GM18511 (cell line): ENCODE measurements at regions not wholly inside any gene's neighbourhood (a gene's known extent, or its start where the extent isn't known, plus 50 kb on each side); places are given as distances from the start of the nearest gene placed in this dataset.
"Not testable (repeated sequence)": the region's sequence is repeated elsewhere in the genome, so short reads cannot be mapped to it uniquely, and the experiment has no call there.

Experiments used
- ATAC-seq: cut with Tn5 transposase; IDR thresholded peaks from one replicate; pipeline ENCODE4 v1.9.1; 2021; ENCODE audit warnings: mild to moderate bottlenecking, moderate library complexity; ENCODE audit not compliant: unreplicated experiment

DNA sequence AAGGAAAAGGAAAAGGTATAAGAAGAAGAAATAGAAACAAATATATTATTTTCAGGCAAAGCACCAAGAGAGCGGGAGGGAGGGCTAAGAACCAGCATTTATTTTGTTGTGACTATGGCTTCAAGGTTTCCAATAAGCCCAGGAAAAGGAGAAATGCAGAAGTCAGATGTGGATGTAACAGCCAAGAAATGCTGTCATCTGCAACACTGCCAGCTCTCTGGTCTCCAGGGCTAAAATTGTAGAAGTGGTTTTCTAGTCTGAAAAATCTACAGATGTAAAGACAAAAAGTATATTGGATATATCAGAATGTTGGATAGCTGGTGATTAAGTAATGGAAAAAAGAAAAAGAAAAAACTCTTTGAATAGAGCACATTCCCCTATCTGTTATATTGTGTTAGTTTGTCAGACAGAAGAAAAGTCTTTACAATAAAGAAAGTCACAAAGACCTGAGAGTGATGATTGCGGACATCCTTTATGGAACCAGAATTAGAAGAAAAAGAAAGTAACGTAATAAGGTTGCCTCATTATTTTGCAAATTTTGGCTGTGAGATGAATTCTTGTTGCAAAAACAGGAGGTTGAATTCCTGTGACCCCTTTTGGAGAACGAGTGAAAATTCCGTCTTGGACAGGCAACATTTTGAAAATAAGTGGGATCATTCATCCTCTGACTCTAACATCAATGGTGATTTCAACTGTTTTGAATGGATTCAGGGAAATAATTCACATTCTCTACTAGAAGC, 938.1 kb downstream of the TTLL7 start:
- no peak for ATAC-seq

GRCh38 chr1:83060221-83060620, 938.7 kb downstream of the TTLL7 start:
- ATAC-seq, result no peak

DNA sequence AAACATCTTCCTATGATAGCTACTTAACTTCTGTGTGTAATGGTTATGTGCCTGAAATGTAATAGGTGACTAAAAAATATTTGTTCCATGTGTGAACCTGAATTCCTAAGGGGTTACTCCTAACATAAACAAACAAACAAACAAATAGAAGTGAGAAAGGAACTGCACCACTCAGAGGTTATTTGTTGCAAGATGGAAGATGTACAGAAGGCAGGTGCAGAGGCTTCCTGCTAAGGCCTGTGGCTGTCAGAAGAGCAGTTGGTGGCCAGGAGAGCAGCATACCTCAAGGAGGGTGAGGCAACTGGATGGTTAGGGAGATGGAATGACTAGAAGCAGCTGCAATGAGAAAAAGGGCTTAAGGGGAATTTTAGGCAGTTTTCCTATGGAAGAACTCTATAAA, 940.6 kb downstream of the TTLL7 start:
- ATAC-seq, result no peak

DNA sequence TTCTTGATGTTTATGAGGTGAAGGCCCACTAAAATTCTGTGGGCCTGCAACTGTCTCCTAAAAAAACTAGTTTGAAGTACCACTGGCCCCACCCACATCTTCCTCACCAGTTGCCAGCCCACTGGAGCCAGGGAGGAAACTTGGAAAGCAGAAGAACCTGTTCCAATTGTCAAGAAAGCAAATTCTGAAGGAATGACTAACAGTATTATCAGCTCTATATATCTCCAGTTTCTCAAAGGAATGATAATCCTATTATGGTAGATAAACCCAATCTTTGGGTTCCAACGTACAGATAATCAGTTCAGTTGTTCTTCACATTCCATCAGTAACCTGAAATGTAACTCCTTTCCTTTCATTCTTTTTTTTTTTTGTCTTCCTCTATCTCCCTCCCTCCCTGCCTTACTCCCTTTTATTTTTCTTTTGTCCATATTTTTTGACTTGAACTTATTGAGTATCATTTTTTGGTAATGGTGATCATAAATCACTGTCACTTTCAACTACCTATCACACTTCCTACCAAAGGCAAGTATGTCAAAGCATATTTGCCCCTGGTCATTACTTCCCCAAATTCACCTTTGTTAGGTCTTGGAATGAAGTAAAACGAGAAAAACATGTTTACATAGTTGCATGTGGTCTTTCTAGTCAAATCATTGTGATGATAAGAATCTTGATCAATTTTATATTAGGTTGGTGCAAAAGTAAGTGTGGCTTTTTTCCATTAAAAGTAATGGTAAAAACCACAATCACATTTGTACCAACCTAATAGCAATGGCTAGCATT, 943.4 kb downstream of the TTLL7 start:
- no peak for ATAC-seq

DNA sequence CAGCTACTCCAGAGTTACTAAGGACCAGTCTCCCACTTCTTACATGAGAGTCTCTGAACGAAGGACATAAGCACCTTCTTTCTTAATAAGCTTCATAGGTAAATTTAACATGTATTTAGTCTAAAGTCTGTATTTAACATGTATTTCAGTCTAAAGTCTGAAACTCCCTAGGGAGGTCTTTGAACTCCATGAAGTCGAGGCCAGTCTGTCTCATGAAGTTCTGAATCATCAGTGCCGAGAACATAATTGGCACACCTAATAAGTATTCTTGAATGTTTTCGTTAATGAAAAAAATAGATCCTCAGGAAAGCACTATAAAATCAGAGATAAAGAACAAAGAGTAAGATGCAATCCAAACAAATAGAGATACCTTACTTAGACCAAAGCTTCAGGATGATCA, 945.5 kb downstream of the TTLL7 start:
- no peak for ATAC-seq

DNA sequence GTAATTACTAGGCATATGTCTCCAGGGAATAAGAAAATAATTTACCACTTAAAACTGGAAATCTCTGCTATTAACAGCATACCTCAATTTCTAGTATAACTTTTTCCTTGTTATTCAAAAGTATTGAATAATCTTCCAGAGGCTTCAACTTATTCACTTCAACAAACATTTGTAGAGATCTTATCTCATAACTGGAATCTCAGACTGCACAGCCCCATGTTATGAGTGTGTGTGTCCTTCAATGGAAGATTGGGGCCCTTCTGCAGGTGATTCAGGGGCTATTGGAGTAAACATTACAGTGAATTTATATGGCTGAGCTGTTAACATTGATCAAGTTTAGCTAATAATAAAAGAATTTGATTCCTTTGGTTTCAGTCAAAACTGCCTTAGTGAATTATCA, 946.1 kb downstream of the TTLL7 start:
- no peak for ATAC-seq

GRCh38 chr1:83051053-83051452, 947.9 kb downstream of the TTLL7 start:
- not testable (repeated sequence) for ATAC-seq

GRCh38 chr1:83043244-83043643, 955.7 kb downstream of the TTLL7 start:
- ATAC-seq, result no peak

- ATAC-seq, result not testable (repeated sequence)
Measured at GRCh38 chr1:83039091-83039490, 959.8 kb downstream of the TTLL7 start.

DNA sequence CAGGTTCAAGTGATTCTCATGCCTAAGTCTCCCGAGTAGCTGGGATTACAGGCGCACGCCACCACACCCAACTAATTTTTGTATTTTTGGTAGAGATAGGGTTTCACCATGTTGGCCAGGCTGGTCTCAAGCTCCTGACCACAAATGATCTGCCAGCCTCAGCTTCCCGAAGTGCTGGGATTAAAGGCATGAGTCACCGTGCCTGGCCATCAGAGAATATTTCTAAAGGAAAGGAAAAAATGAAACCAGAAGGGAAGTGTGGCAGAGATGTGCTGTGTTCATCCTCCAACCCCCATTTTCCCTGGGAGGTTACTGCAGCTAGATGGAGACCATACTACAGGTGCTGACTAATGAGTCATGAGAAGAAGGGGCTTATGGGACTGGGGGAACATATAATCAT, 964.1 kb downstream of the TTLL7 start:
- no peak for ATAC-seq

GRCh38 chr1:83033682-83034081, 965.2 kb downstream of the TTLL7 start:
- ATAC-seq, result no peak

DNA sequence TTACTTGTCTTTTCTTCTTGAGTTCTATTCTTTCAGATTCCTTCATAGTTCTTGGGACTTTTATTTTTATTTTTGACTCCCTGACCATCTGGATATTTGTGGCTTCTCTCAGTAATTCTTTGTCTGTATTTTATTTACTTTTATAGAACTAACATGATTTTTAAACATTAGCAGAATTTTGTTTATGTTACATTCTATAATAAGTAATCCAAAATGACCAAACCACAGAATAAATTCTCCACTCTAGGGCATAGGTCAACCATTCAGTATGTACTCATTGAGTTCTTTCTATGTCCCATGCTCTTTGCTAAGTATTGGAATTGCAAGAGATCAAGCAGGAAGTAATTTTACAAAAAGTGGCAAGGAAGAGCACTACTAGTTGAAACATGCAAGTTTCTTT, 969.0 kb downstream of the TTLL7 start:
- no peak for ATAC-seq

DNA sequence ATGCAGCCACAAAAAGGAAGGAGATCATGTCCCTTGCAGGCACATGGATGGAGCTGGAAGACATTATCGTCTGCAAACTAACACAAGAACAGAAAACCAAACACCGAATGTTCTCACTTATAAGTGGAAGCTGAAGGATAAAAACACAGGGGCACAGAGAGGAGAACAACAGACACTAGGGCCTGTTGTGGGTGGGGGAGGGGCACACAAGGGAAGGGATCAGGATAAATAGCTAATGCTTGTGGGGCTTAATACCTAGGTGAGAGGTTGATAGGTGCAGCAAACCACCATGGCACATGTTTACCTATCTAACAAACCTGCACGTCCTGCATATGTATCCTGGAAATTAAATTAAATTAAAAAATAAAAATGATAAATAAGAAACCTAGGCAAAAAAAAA, 969.9 kb downstream of the TTLL7 start:
- ATAC-seq, result no peak

DNA sequence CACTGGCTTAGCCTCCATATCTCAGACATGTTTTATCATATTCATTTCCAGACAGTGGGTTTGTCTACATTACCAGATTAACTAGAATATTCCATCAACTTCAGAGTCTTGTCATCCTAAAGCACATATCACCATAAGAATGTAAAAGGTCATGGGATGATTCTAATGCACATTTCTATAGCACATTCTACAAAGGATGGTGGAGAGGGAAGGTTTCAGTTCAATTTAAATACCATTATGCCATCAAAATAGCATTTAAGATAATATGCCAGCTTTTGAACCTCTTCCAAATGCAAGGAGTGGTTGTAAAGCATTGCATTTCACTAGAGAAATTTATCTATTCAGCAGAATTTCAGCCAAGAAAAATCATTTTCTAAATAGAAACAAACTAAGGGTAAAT, 970.5 kb downstream of the TTLL7 start:
- ATAC-seq, result no peak

DNA sequence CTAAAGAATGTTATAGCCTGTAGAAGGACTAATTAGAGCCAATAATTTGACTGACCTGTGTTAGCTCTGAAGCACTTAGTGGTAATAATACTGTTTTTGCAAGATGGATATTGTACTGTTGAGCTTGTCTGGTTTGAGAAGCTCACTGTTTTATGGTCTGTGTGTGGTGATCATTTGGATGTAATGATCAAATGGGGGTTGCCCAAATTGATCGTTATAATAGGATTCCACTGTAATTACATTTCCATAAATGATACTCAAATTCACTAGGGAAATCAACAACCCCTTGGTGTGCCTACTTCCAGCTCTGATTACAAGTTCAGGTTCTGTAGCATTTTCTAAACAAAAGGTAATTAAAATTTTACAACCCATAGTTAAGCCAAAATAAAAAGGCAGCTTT, 971.4 kb downstream of the TTLL7 start:
- no peak for ATAC-seq

DNA sequence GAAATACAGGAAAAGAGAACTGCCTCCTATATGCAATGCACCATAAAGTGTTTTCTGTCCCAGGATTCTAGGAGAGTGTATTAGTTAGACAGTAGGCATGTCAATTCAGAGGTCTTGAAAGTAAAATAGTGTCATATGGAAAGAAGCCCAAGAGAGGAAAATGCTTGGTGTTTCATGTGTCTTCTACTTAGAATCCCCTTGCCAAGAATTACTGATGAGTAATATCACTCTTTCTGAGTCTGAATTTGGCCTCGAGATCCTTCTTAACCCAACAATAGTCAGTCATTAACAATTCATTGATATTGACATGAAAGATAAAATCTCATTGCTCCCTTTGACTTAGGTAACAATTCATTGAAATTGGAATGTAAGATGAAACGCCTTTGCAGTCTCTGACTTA, 972.2 kb downstream of the TTLL7 start:
- ATAC-seq, result no peak

- ATAC-seq, result no peak
Measured at GRCh38 chr1:83024251-83024767, 974.6 kb downstream of the TTLL7 start.

DNA sequence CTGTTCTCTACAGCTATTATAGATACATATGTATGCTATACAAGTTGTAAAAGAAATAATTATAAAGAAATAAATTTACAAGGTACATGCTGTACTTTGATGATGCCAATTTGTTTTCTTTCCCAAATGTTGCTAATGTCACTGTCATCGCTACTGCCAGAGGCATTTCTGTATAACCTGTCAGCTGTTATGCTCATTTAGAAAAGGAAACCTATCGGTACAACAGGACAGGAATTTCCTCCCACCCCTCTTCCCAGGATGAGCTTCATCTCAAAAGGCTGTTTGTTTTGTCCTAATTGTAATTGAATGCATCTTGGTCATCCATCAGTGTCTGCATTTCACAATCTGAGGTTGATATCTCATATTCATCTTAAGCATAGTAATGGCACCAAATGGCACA, 975.7 kb downstream of the TTLL7 start:
- ATAC-seq, result no peak

- no peak for ATAC-seq
Measured at GRCh38 chr1:83022206-83022605, 976.7 kb downstream of the TTLL7 start.

DNA sequence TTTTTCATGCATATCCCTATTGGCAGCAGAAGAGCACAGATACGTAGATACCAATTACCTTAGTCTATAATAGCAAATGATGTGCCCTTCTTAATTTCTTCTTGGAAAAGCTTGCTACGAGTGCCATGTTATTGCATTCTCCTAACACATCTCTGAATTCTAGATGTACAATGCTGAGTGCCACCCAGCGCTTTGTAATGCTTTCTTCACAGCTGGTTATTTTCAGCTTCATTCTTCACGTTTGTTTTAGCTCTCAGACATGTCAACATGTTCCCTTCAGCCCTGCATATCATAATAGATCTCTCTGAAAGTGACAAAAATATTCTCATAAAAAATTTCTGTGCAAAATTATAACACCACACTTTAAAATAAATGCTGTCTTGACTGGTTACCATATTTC, 981.2 kb downstream of the TTLL7 start:
- ATAC-seq, result no peak

GRCh38 chr1:83017276-83017675, 981.7 kb downstream of the TTLL7 start:
- no peak for ATAC-seq

GRCh38 chr1:83016354-83016849, 982.5 kb downstream of the TTLL7 start:
- no peak for ATAC-seq
